HCT116 (cell line): ENCODE measurements at regions not wholly inside any gene's neighbourhood (a gene's known extent, or its start where the extent isn't known, plus 50 kb on each side); places are given as distances from the start of the nearest gene placed in this dataset.

Source experiments
- ATAC-seq: fragments of 200-7000 bp; cut with Tn5 transposase; 2 replicates; pipeline ENCODE4 v1.9.1; 2020; ENCODE audit warnings: mild to moderate bottlenecking, moderate library complexity
- BruUV-seq: library from RNA; stranded (reverse); fragments of 400-500 nt; replicated peaks from 2 replicates; lab custom pipeline; 2021; lab: Mats Ljungman, UMichigan
- CTCF ChIA-PET: fragments of 300-600 bp; sonication (Branson Sonifier 250); formaldehyde crosslinking; loops from one replicate; lab custom pipeline; 2021; ENCODE audit warnings: antibody characterized with exemption; lab: Charles Lee
- POLR2A ChIA-PET: fragments of 300-600, 350-600 bp; sonication (Branson Sonifier 250); formaldehyde crosslinking; loops from one replicate; lab custom pipeline; 2021; ENCODE audit warnings: antibody characterized with exemption; lab: Charles Lee
- RAD21 ChIA-PET, 2 experiments: fragments of 300-600 bp; sonication (Branson Sonifier 250); formaldehyde crosslinking; loops; one replicate each; lab custom pipeline; 2023; ENCODE audit warnings: low total read pairs in 2 of 2; ENCODE audit not compliant: uncharacterized antibody in 2 of 2, unreplicated experiment in 2 of 2, low non-redundant PET in 1 of 2; lab: Charles Lee
- DNase-seq: peaks from one replicate; pipeline ENCODE4 v3.0.0-alpha.2; 2010; ENCODE audit warnings: low read depth, low spot score
- H2AFZ ChIP-seq: fragments of 200-600 bp; shearing (Covaris generic), sonication (generic); 2 replicates; pipeline ENCODE4 v1.6.1; 2017; ENCODE audit warnings: low read depth, mixed run types, mixed read lengths, antibody characterized with exemption, low read length; ENCODE audit not compliant: poor library complexity, severe bottlenecking
- H3K27ac ChIP-seq: 2 replicates; pipeline ENCODE4 v1.5.1; 2012; ENCODE audit warnings: low read depth, low read length
- H3K27me3 ChIP-seq: fragments of 200-600 bp; sonication (generic); 2 replicates; pipeline ENCODE4 v1.6.1; 2016; ENCODE audit warnings: mixed run types, low read length, mixed read lengths; ENCODE audit not compliant: insufficient read depth
- H3K36me3 ChIP-seq, 2 experiments: fragments of 200-500 bp in 1 of 2; fragments of 200-600 bp in 1 of 2; sonication (Bioruptor generic) in 1 of 2; sonication (generic) in 1 of 2; 2 replicates each; pipeline versions ENCODE4 v1.5.1 to v1.6.1; 2014 to 2016; ENCODE audit warnings: low read length in 2 of 2, inconsistent platforms in 1 of 2, mixed read lengths in 1 of 2, mixed run types in 1 of 2; ENCODE audit not compliant: insufficient read depth in 2 of 2, control insufficient read depth in 1 of 2
- H3K4me1 ChIP-seq, 2 experiments: fragments of 200-600 bp in 1 of 2; sonication (generic) in 1 of 2; 2 replicates each; pipeline versions ENCODE4 v1.5.1 to v1.6.1; 2012 to 2017; ENCODE audit warnings: low read length in 2 of 2, inconsistent platforms in 1 of 2, mild to moderate bottlenecking in 1 of 2, mixed read lengths in 1 of 2, mixed run types in 1 of 2, moderate library complexity in 1 of 2; ENCODE audit not compliant: insufficient read depth in 2 of 2, control insufficient read depth in 1 of 2
- H3K4me2 ChIP-seq: fragments of 200-600 bp; sonication (generic); 2 replicates; pipeline ENCODE4 v1.6.1; 2017; ENCODE audit warnings: mixed run types, low read length, mixed read lengths
- H3K4me3 ChIP-seq, 2 experiments: fragments of 200-600 bp in 1 of 2; sonication (generic) in 1 of 2; replicated peaks in 1 of 2; 2 replicates each; pipeline ENCODE4 v1.5.1; 2011 to 2016; ENCODE audit warnings: low read length in 2 of 2, control low read depth in 1 of 2, low read depth in 1 of 2, mild to moderate bottlenecking in 1 of 2, mixed read lengths in 1 of 2, mixed run types in 1 of 2
- H3K79me2 ChIP-seq: fragments of 200-600 bp; sonication (generic); 2 replicates; pipeline ENCODE4 v1.6.1; 2017; ENCODE audit warnings: mild to moderate bottlenecking, mixed run types, low read length, moderate library complexity, mixed read lengths; ENCODE audit not compliant: insufficient read depth
- H3K9ac ChIP-seq: fragments of 200-600 bp; sonication (generic); 2 replicates; pipeline ENCODE4 v1.6.1; 2016; ENCODE audit warnings: low read length, mixed read lengths
- H3K9me2 ChIP-seq: fragments of 200-600 bp; sonication (generic), shearing (Covaris generic); 2 replicates; pipeline ENCODE4 v1.6.1; 2017; ENCODE audit warnings: mixed run types, mild to moderate bottlenecking, moderate library complexity; ENCODE audit not compliant: insufficient read depth
- H3K9me3 ChIP-seq, 2 experiments: fragments of 200-500 bp in 1 of 2; fragments of 200-600 bp in 1 of 2; sonication (Bioruptor generic) in 1 of 2; sonication (generic) in 1 of 2; 2 replicates each; pipeline ENCODE4 v1.6.1; 2014 to 2017; ENCODE audit warnings: low read length in 2 of 2, mixed read lengths in 2 of 2, inconsistent platforms in 1 of 2, low read depth in 1 of 2, mild to moderate bottlenecking in 1 of 2, mixed run types in 1 of 2, moderate library complexity in 1 of 2; ENCODE audit not compliant: control insufficient read depth in 1 of 2, insufficient read depth in 1 of 2
- H4K20me1 ChIP-seq: fragments of 200-600 bp; sonication (generic), shearing (Covaris generic); 2 replicates; pipeline ENCODE4 v1.6.1; 2017; ENCODE audit warnings: mixed run types, mild to moderate bottlenecking, moderate library complexity; ENCODE audit not compliant: insufficient read depth
- CBX3 ChIP-seq: IDR thresholded peaks from 2 replicates; pipeline ENCODE4 v1.6.1; 2012; ENCODE audit warnings: low read depth
- CEBPB ChIP-seq: IDR thresholded peaks from 2 replicates; pipeline ENCODE4 v1.6.1; 2012; ENCODE audit warnings: low read depth
- FOSL1 ChIP-seq: IDR thresholded peaks from 2 replicates; pipeline ENCODE4 v1.6.1; 2012; ENCODE audit warnings: low read depth
- JUND ChIP-seq: IDR thresholded peaks from 2 replicates; pipeline ENCODE4 v1.6.1; 2012
- REST ChIP-seq: IDR thresholded peaks from 2 replicates; pipeline ENCODE4 v1.6.1; 2012; ENCODE audit warnings: low read depth
- SIN3A ChIP-seq: IDR thresholded peaks from 2 replicates; pipeline ENCODE4 v1.6.1; 2012; ENCODE audit warnings: low read depth
- ZFX ChIP-seq: fragments of 450-650 bp; IDR thresholded peaks from 2 replicates; pipeline ENCODE4 v1.6.1; 2017
- ZNF274 ChIP-seq: fragments of 200-500 bp; sonication (Bioruptor generic); IDR thresholded peaks from 2 replicates; pipeline ENCODE4 v1.6.1; 2014; ENCODE audit warnings: mild to moderate bottlenecking, low read depth, low read length, inconsistent platforms
- intact Hi-C: fragments of 100-400 bp; cut with micrococcal nuclease; formaldehyde crosslinking; loops from 2 replicates; pipeline ENCODE4 v1.10.0; 2022
- TF ChIP-seq, protein P1 (sequence below): IDR thresholded peaks from 2 replicates; pipeline ENCODE4 v1.6.1; 2011; ENCODE audit warnings: mild to moderate bottlenecking, low read length, moderate library complexity; ENCODE audit not compliant: insufficient replicate concordance; ENCODE audit errors: extremely low read depth

DNA sequence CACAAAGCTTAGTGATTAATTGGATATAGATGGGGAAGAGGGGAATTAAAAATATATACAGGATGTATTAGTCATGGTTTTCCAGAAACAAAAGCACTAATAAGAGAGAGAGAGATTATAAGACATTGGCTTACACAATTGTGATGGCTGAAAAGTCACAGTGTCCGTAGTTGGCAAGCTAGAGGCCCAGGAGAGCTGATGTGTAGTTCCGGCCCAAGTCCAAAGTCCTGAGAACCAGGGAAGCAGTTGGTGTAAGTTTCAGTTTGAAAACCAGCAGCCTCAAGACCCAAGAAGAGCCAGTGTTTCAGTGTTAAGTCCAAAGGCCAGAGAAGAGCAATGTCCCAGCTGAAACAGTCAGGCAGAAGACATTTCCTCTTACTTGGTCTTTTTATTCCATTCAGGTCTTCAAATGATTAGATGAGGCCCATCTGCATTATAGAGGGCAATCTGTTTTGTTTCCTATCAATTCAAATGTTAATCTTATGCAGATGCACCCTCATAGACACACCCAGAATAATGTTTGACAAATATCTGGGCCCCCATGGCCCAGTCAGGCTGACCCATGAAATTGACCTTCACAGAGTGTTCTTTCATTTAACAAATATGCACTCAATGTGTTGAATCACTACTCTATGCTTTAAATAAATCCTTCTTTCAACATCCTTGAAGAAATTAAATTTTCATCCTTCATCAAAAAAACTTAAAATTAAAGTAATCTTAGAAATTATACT lies 67.2 kb upstream of the DIO2 start:
- Histone ChIP-seq H2AFZ (no peak overlapping the region), H3K9ac (no peak overlapping the region), H3K4me1 (no peaks in the 10 kb centered on the region), H3K4me2 (no peak overlapping the region), H4K20me1 (no peaks in the 10 kb centered on the region), H3K9me3 (no peaks in the 10 kb centered on the region), H3K9me2 (no peaks in the 10 kb centered on the region), H3K27me3 (no peaks in the 10 kb centered on the region), H3K4me3 (no peak overlapping the region), H3K36me3 (no peaks in the 10 kb centered on the region), H3K27ac (no peak overlapping the region), H3K79me2 (no peaks in the 10 kb centered on the region)
- ATAC-seq (no peak), DNase-seq (no peak)
- no TSS peak for BruUV-seq
- intact Hi-C loops = no loop called here
- ChIA-PET POLR2A (no interaction called here), CTCF (no interaction called here)
- TF ChIP-seq REST = no peak
- TF ChIP-seq, protein P1, sequence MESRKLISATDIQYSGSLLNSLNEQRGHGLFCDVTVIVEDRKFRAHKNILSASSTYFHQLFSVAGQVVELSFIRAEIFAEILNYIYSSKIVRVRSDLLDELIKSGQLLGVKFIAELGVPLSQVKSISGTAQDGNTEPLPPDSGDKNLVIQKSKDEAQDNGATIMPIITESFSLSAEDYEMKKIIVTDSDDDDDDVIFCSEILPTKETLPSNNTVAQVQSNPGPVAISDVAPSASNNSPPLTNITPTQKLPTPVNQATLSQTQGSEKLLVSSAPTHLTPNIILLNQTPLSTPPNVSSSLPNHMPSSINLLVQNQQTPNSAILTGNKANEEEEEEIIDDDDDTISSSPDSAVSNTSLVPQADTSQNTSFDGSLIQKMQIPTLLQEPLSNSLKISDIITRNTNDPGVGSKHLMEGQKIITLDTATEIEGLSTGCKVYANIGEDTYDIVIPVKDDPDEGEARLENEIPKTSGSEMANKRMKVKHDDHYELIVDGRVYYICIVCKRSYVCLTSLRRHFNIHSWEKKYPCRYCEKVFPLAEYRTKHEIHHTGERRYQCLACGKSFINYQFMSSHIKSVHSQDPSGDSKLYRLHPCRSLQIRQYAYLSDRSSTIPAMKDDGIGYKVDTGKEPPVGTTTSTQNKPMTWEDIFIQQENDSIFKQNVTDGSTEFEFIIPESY = no peak
- no peak for TF ChIP-seq CEBPB
- no peak for TF ChIP-seq SIN3A
- no peak for TF ChIP-seq CBX3
- no peak for TF ChIP-seq FOSL1
- TF ChIP-seq ZFX = no peak
- TF ChIP-seq JUND = no peak
- no peak for TF ChIP-seq ZNF274
- TF ChIP-seq, all 23 proteins: peak for 0
- RAD21 ChIA-PET = no interaction called here
